DOHH2 (cell line): ENCODE measurements at regions not wholly inside any gene's neighbourhood (a gene's known extent, or its start where the extent isn't known, plus 50 kb on each side); places are given as distances from the start of the nearest gene placed in this dataset.
"Not testable (repeated sequence)": the region's sequence is repeated elsewhere in the genome, so short reads cannot be mapped to it uniquely, and the experiment has no call there.

Experiments used
- H3F3A ChIP-seq: fragments of 200-600 bp; sonication (generic), shearing (Covaris generic); 2 replicates; pipeline ENCODE4 v1.6.0; 2016; ENCODE audit warnings: antibody characterized with exemption, mild to moderate bottlenecking; ENCODE audit not compliant: control insufficient read depth, insufficient read depth
- H3K27ac ChIP-seq: fragments of 200-600 bp; sonication (generic); 2 replicates; pipeline ENCODE4 v1.5.1; 2014; ENCODE audit warnings: low read depth, mild to moderate bottlenecking, low read length, moderate library complexity
- H3K27me3 ChIP-seq: fragments of 200-600 bp; sonication (generic); 2 replicates; pipeline ENCODE4 v1.6.1; 2014; ENCODE audit warnings: mild to moderate bottlenecking, low read length, mixed read lengths; ENCODE audit not compliant: control insufficient read depth
- H3K36me3 ChIP-seq: fragments of 200-600 bp; sonication (generic); 2 replicates; pipeline ENCODE4 v1.6.1; 2014; ENCODE audit warnings: mild to moderate bottlenecking, low read length, moderate library complexity, mixed read lengths; ENCODE audit not compliant: control insufficient read depth
- H3K4me1 ChIP-seq: fragments of 200-600 bp; sonication (generic); 2 replicates; pipeline ENCODE4 v1.6.1; 2014; ENCODE audit warnings: mild to moderate bottlenecking, low read length, mixed read lengths; ENCODE audit not compliant: control insufficient read depth
- H3K4me2 ChIP-seq: fragments of 200-600 bp; sonication (generic); 2 replicates; pipeline ENCODE4 v1.6.0; 2014; ENCODE audit warnings: mild to moderate bottlenecking, low read length, moderate library complexity
- H3K4me3 ChIP-seq: fragments of 200-600 bp; sonication (generic); 2 replicates; pipeline ENCODE4 v1.5.1; 2014; ENCODE audit warnings: mild to moderate bottlenecking, low read length, mixed read lengths
- H3K79me2 ChIP-seq: fragments of 200-600 bp; sonication (generic); 2 replicates; pipeline ENCODE4 v1.6.1; 2014; ENCODE audit warnings: mild to moderate bottlenecking, low read length, mixed read lengths; ENCODE audit not compliant: control insufficient read depth
- H3K9me2 ChIP-seq: fragments of 200-600 bp; sonication (generic); replicated peaks from 2 replicates; pipeline ENCODE4 v1.6.1; 2014; ENCODE audit warnings: mild to moderate bottlenecking, low read length, mixed read lengths; ENCODE audit not compliant: control insufficient read depth
- H3K9me3 ChIP-seq: fragments of 200-600 bp; sonication (generic); 2 replicates; pipeline ENCODE4 v1.6.1; 2014; ENCODE audit warnings: antibody characterized with exemption, low read length, mixed read lengths; ENCODE audit not compliant: control insufficient read depth, insufficient read depth
- H4K20me1 ChIP-seq: fragments of 200-600 bp; sonication (generic); 2 replicates; pipeline ENCODE4 v1.6.0; 2014; ENCODE audit warnings: low read depth, mild to moderate bottlenecking, antibody characterized with exemption, low read length, moderate library complexity; ENCODE audit not compliant: control insufficient read depth, insufficient read depth
- EZH2phosphoT487 ChIP-seq: fragments of 200-600 bp; sonication (generic); IDR thresholded peaks from 2 replicates; pipeline ENCODE4 v1.6.1; 2017; ENCODE audit warnings: borderline replicate concordance, mild to moderate bottlenecking, antibody characterized with exemption, low read length, moderate library complexity, mixed read lengths
- TF ChIP-seq, protein P1 (sequence below): fragments of 200-600 bp; sonication (generic); IDR thresholded peaks from one replicate; pipeline ENCODE4 v1.5.1; 2014; ENCODE audit warnings: antibody characterized with exemption, mild to moderate bottlenecking, low read depth, low read length; ENCODE audit not compliant: poor library complexity, severe bottlenecking

DNA sequence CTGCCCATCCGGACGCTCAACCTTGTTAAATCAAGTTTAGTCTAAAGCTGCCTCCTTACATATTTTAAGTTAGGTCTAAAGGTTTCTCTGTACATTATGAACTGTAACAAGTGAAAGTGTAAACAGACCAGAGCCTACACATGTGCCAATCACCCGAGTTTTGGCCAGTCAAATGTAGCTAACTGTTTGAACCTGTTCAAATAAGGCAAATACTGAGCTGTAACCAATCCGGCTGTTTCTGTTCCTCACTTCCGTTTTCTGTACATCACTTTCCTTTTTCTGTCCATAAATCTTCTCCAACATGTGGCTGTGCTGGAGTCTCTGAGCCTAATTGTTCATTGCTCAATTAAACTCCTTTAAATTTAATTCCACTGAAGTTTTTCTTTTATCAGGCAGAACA lies 113.3 kb upstream of the SHISA3 start:
- Histone ChIP-seq H3K36me3 (no peaks in the 10 kb centered on the region), H3F3A (no peaks in the 10 kb centered on the region), H3K27me3 (peaks cover 14% of the 10 kb centered on the region), H3K9me2 (no peaks in the 10 kb centered on the region), H3K9me3 (no peaks in the 10 kb centered on the region), H3K4me3 (no peak overlapping the region), H4K20me1 (no peaks in the 10 kb centered on the region), H3K27ac (no peak overlapping the region), H3K4me1 (peaks cover 8% of the 10 kb centered on the region; the same call in 1 of the 2 replicates), H3K79me2 (no peaks in the 10 kb centered on the region), H3K4me2 (no peak overlapping the region)
- TF ChIP-seq EZH2phosphoT487: no peak
- TF ChIP-seq, protein P1, sequence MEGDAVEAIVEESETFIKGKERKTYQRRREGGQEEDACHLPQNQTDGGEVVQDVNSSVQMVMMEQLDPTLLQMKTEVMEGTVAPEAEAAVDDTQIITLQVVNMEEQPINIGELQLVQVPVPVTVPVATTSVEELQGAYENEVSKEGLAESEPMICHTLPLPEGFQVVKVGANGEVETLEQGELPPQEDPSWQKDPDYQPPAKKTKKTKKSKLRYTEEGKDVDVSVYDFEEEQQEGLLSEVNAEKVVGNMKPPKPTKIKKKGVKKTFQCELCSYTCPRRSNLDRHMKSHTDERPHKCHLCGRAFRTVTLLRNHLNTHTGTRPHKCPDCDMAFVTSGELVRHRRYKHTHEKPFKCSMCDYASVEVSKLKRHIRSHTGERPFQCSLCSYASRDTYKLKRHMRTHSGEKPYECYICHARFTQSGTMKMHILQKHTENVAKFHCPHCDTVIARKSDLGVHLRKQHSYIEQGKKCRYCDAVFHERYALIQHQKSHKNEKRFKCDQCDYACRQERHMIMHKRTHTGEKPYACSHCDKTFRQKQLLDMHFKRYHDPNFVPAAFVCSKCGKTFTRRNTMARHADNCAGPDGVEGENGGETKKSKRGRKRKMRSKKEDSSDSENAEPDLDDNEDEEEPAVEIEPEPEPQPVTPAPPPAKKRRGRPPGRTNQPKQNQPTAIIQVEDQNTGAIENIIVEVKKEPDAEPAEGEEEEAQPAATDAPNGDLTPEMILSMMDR: no peak

DNA sequence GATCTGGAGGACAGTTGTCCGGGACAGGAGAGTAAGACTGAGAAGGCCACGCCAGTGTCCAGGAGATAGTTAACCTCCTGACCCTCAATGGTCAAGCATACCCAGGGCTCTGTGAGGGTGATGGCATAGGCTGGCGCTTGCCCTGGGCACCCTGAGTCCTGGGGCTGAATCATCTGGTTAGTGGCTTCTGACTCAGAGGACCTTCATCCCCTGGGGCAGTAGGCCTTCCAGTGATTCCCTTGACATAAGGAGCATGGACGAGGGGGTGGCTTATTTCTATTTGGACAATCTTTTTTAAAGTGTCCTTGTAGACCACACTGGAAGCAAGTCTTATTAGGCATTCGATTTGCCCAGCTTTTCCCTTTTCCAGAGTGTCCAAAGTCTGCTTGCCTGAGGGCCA lies 108.4 kb upstream of the SHISA3 start:
- H3K27me3 ChIP-seq, H3K4me1 ChIP-seq, H3K4me2 ChIP-seq, H3K9me2 ChIP-seq, H3K27ac ChIP-seq, H3K4me3 ChIP-seq, H3K9me3 ChIP-seq, H3F3A ChIP-seq, H3K36me3 ChIP-seq, H4K20me1 ChIP-seq, H3K79me2 ChIP-seq: not testable (repeated sequence)

DNA sequence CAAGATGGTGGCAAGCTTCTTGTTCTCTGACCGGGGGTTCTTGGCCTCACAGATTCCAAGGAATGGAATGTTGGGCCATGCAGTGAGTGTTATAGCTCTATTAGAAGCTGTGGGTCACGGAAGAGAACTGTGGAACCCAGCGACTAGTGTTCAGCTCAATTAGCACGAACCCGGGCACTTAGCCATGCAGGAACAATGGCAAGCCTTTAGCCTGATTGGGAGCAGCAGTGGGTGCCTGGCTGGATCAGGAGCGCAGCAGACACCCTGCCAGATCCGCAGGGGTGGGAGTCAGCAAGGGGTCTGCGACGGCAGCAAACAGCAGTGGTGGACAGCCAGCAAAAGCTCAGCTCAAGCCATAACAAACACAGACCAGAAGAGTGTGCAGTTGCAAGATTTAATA lies 105.1 kb upstream of the SHISA3 start:
- not testable (repeated sequence) for H3K4me2 ChIP-seq, H3K9me3 ChIP-seq, H3K9me2 ChIP-seq, H3K4me3 ChIP-seq, H3F3A ChIP-seq, H3K79me2 ChIP-seq, H3K27ac ChIP-seq, H3K27me3 ChIP-seq, H3K36me3 ChIP-seq, H3K4me1 ChIP-seq, H4K20me1 ChIP-seq

DNA sequence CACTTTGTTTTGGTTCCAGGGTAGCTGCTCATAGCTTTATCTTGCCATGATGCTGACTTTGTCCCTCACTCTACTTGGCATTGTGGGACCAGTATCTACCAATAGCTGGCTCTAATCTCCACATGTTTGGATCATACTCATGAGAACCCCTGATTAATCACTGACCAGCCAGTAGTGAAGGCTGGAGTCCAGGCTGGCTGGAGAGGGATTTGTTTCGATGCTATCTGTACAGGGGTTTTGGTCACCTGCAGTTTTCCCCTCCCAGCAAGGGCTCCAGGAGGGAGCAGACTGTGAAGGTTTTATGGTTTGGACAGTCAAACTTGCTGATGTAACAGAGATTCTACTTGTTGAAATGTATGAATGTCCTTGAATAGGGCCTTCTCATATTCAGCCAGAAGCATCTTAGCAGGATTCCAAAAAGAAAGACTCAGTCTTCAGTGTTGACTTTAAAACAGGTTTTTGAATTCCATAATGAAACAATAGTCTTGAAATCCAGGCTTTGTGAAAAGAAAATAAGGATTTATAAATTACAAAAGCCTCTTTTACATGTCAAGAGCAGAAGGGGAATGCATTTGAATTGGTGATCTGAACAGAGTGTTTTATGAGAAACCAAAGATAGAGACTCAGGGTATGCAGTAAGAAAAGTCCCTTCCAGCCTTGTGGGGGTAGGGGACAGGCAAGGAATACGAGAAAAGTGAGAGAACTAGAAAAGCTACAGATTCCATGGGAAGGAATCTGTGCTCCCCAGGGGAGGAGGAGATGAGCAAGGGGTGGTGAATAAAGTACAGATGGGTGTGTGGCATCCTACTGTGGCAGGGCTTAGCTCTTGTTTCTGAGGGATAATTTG lies 103.1 kb upstream of the SHISA3 start:
- Histone ChIP-seq H3K4me2 (no peak overlapping the region), H3K9me3 (no peaks in the 10 kb centered on the region), H3K79me2 (no peaks in the 10 kb centered on the region), H3K9me2 (no peaks in the 10 kb centered on the region), H3K36me3 (no peaks in the 10 kb centered on the region), H3K27ac (no peak overlapping the region), H3K4me3 (no peak overlapping the region), H3K27me3 (0 out of 2 replicates have a peak, but pooled peaks cover 3% of the 10 kb centered on the region), H3K4me1 (no peaks in the 10 kb centered on the region), H4K20me1 (no peaks in the 10 kb centered on the region), H3F3A (no peaks in the 10 kb centered on the region)
- no peak for TF ChIP-seq EZH2phosphoT487
- TF ChIP-seq, protein P1: no peak
